Sigmoid colon (tissue), 4 donors: ENCODE measurements at regions not wholly inside any gene's neighbourhood (a gene's known extent, or its start where the extent isn't known, plus 50 kb on each side); places are given as distances from the start of the nearest gene placed in this dataset.

ENCODE experiments used
- POLR2A ChIP-seq, 2 donors: fragments of 450-650 bp; IDR thresholded peaks; one replicate each; pipeline ENCODE4 v1.6.1; 2016; ENCODE audit warnings: antibody characterized with exemption in 2 of 2, mild to moderate bottlenecking in 2 of 2, moderate library complexity in 2 of 2
- POLR2AphosphoS5 ChIP-seq, 4 donors: sonication (generic); formaldehyde crosslinking; IDR thresholded peaks; one replicate each; pipeline ENCODE4 v1.6.1; 2017; ENCODE audit warnings: antibody characterized with exemption in 4 of 4
- TF ChIP-seq, protein P1 (sequence below), 4 experiments: fragments of 450-650 bp in 3 of 4; fragments of 200-600 bp in 1 of 4; IDR thresholded peaks; one replicate each; pipeline ENCODE4 v1.5.1; 2016 to 2019; ENCODE audit warnings: antibody characterized with exemption in 4 of 4, mild to moderate bottlenecking in 3 of 4, moderate library complexity in 2 of 4

DNA sequence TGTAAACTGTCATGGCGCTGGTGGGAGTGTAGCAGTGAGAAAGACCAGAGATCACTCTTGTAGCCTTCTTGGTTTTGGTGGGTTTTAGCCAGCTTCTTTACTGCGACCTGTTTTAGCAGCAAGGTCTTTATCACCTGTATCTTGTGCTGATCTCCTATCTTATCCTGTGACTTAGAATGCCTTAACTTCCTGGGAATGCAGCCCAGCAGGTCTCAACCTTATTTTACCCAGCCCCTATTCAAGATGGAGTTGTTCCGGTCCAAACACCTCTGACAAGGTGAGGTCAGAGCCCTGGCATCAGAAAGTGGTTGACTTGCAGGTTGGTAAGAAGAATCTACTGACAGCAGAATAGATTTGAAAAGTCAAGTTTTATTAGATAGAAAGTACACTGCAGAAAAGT is 55.0 kb upstream of the MSH6 start:
- TF ChIP-seq, protein P1, sequence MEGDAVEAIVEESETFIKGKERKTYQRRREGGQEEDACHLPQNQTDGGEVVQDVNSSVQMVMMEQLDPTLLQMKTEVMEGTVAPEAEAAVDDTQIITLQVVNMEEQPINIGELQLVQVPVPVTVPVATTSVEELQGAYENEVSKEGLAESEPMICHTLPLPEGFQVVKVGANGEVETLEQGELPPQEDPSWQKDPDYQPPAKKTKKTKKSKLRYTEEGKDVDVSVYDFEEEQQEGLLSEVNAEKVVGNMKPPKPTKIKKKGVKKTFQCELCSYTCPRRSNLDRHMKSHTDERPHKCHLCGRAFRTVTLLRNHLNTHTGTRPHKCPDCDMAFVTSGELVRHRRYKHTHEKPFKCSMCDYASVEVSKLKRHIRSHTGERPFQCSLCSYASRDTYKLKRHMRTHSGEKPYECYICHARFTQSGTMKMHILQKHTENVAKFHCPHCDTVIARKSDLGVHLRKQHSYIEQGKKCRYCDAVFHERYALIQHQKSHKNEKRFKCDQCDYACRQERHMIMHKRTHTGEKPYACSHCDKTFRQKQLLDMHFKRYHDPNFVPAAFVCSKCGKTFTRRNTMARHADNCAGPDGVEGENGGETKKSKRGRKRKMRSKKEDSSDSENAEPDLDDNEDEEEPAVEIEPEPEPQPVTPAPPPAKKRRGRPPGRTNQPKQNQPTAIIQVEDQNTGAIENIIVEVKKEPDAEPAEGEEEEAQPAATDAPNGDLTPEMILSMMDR (IDR thresholded peaks at IDR 0.05) = no peak
- no peak for TF ChIP-seq POLR2A (IDR thresholded peaks at IDR 0.05)
- no peak for TF ChIP-seq POLR2AphosphoS5 (IDR thresholded peaks at IDR 0.05)
